Right renal pelvis (tissue), 4 donors: ENCODE measurements at regions not wholly inside any gene's neighbourhood (a gene's known extent, or its start where the extent isn't known, plus 50 kb on each side); places are given as distances from the start of the nearest gene placed in this dataset.
"Not testable (repeated sequence)": the region's sequence is repeated elsewhere in the genome, so short reads cannot be mapped to it uniquely, and the experiment has no call there.

Source experiments
- DNase-seq, 4 donors: peaks; one replicate each; pipeline ENCODE4 v3.0.0-alpha.2; 2013; ENCODE audit warnings: low read depth in 4 of 4, low spot score in 3 of 4, missing footprints in 1 of 4

DNA sequence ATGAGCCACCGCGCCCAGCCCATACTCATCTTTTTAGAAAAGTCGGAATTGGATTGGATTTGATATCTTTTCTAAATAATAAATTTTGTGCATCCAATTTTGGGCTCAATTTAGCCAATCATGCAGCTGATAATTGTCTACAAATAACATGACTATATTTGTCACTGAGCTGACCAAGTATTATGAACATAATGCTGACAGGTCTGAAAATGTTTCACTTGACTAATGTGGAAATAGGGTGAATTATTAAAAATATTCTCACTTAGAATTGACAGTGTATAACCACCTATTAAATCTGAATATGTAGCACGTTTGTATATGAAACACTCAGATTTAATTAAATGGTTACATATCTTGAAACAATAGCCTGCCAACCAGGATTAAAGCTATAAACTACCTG, 657.2 kb upstream of the FSHR start:
- no peak for DNase-seq

DNA sequence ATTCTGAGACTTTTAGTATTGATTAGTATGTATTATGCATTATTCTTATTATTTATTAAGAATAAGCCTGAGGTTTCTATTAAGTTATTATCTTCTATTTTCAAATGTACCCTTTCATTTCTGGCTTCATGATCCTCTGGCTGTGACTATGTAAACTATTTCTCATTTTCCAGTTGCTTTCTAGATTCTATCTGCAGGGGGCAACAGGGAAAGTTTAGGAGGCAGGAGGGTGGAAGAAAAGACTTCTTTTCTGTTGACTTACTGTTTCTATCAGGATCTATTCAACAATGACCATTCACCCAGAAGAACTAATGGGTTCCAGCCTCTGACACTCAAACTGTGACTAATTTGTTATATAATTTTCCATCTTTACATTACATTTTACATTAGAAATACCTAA, 653.4 kb upstream of the FSHR start:
- DNase-seq = no peak

DNA sequence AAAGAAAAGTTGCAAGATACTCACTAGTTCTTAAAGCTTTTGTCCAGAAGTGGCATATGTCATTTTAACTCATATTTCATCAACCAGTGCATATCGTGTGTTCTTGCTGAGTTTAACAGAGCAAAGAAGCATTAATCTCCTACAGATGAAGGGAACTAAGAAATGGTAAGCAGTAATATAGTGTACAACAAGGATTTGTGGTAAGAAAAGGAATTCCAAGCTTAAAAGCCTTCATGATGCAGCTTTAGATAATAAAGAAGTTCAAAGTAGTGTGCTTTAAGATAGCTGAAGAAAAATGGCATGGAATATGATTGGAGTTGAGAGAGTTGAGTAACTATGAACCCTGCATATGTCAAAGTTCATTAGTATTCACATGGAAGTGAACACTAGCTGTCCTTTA, 649.8 kb upstream of the FSHR start:
- DNase-seq = no peak

DNA sequence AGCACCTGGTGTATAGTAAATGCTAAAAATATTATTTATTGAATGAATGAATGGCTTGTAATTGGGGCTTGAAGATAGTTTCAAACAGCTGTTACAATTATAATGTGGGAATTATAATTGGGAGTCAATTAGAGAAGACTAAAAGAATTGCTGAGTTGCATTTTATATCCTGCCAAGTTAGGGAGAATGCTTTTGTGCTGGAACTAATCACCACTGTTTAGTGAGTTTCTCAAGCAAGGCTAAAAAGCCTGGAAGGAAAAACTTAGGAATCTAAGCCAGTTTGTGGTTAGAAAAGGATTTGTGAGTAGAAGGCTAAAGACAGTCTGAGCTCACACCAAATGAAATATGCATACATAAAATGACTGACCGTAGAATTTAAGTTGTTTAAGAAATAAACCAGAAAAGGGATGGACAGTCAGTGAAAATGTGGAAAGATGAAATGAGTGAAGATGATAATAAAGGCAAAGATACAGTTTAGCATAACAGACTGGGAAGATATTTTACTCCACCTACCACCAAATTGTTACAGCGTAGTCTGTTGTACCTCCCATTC, 647.7 kb upstream of the FSHR start:
- no peak for DNase-seq

DNA sequence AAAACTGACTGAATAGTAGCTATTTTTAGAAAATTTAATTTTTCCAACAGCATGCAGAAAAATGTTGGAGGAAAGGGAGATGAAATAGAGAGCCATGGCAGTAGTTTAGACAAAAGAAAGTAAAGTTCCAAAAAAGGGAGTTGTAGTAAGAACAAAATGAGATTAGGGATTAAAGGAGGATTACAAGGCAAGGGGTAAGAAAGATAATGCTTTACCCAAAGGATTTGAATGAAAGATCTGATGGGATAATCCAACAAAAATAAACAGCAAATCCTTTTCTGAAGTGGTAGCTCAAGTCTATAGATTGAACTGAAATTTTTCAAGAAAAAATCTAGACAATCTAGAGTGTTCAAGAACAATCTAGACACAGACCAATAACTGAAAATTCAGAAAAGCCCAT, 644.3 kb upstream of the FSHR start:
- DNase-seq = no peak

DNA sequence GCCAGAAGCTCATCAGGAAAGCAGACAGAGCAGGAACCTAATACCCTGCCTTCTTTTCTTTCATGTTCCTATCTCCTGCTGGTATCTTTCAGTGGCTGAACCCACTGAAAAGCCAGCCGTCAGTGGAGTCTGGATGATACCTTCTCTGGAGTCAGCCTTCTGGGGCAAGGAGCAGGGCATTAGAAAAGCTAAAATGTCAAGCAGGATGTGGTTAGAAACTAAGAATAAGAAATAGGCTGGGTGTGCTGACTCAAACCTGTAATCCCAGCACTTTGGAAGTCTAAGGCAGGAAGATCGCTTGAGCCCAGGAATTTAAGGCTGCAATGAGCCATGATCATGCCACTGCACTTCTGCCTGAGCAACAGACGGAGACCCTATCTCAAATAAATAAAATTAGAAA, 642.0 kb upstream of the FSHR start:
- no peak for DNase-seq

DNA sequence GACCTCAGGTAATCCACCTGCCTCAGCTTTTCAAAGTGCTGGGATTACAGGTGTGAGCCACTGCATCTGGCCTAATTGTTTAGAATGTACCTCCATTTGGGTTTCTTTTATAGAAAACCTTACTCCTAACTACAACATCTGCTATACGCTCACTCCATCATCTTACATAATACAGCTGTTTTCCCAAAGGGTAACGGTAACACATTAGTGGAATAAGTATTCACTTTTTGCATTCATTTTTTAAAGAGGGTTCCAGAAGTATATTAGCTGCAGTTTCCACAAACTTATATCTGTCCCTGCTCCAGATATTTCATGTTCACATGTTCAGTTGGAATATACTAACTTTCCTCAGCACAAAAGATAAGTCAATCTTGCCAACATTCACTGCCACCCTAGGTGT, 640.1 kb upstream of the FSHR start:
- DNase-seq = no peak

DNA sequence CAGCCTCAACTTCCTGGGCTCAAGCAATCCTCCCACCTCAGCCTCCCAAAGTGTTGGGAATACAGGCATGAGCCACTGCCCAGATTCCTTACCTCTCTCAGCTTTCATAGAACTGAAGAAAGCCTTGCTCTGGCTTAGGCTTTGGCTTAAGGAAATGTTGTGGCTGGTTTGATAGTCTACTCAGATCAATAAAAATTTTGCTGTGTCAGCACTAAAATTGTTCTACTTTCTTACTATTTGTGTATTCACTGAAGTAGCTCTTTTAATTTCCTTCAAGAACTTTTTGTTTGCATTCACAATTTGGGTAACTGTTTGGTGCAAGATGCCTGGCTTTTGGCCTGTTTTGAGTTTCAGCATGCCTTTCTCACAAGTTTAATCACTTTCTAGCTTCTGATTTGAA, 634.0 kb upstream of the FSHR start:
- no peak for DNase-seq

DNA sequence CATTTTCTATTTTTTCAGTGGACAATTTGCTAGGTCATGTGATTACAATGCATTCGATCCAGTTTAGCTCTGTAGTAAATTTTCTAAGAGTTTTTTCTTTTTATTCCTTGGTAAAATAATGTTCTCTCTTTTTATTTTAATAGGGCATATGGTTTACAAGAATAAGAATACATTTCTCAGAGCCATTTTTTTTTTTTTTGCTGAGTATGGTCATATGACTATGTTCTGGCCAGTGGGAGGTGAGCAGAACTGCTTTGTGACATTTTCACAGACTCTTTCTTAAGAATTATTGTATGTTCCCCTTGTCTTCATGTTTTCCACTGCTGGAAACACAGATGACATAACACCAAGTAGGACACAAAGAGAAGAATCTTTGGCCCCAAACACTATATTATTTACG, 626.6 kb upstream of the FSHR start:
- no peak for DNase-seq

DNA sequence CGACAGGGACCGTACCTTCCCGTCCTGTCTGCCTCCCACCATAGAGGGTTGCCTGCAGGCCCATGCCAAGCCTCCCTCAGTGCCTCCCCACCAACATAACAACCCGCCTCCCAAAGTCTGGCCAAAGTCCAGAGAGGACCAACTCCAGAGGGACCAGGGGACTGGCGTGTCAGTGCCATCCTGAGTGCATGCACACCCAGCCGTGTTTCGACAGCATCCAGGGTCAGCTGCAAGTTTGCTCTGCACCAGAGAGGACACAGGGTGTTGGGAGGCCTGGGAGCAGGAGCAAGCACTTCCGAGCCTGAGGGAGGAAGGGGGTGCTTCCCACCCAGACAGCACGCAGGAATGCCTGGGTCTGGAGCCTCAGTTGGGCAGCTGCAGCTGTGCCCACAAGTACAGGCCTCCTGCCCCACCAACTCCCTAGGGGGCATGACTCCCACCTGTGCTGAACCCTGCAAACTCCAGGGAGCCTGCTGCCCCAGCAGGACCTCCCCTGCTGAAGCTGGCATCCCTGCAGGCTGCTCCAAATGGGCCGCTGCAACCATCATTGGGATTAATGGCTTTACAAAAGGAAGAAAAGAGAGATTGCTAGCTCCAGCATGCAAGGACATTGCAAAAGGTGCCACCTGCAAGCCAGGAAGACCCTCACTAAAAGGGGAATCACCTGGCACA, 618.1 kb upstream of the FSHR start:
- DNase-seq = no peak

DNA sequence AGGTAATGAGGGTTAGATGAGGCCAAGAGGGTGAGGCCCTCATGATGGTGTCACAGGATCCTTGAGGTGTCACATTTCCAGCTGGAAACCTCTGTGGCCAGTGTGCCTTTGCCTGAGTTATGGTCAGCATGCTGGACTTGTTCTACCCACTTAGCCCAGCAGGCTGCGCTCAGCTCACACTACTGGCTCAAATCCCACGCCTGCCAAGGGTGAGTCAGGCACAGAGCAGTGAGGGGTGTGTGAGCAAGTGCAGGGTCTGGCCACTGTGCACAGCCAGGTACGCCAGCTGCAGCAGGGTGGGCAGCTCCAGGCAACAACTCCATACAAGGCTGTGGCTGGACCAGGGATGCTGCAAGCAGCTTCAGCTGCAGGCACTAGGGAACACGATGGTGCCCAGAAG, 616.6 kb upstream of the FSHR start:
- peak; percentile 1 to 12 (median 3) for DNase-seq

DNA sequence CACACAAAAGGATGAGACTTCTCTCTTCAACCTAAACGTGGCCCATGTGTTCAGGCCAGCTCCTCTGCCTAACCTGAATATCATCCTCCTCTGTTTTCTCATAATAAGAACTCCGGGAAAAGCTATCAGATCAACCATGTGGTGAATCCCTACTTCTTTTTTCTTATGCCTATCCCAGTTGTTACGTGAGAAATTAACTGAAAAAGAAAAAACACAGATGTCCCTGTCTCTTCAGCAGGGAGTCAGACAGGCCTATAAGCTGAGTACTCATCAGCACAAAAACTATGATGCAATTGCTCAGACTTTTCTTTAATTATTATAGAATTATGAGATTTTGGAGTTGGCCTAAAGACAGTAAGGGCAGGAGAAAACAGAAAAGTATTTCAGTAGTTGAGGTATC, 613.0 kb upstream of the FSHR start:
- DNase-seq = no peak

DNA sequence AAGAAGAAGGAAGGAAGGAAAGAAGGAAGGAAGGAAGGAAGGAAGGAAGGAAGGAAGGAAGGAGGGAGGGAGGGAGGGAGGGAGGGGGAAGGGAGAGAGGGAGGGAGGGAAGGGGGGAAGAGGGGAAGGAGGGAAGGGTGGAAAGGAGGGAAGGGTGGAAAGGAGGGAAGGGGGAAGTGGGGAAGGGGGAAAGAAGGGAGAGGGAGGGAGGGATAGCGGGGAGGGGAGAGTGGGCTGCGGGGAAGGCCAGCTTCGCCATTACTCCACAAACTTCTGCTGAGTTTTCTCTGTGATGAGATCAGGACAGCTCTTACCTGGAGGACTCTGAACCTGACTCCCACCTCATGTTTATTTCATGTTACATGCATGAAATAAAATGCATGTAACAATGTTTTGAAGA, 601.5 kb upstream of the FSHR start:
- no peak for DNase-seq

DNA sequence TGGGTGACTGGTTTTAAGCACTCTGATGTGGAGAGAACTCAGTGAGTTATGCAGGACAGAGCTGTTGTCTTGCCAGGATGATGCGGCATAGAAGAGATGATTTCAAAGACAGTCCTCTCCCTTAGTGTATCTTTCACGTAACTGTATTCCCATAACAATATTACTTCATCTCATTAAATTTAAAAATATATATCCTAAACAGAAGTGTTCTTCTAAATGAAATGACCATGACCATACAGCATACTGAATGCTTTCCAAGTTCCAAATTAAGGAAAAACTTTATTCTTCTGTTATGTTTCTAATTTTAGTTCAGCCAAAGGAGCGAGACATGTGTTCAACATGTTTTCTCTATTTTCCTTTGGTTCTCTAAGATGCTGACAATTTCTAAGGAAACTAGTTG, 600.1 kb upstream of the FSHR start:
- DNase-seq = no peak

DNA sequence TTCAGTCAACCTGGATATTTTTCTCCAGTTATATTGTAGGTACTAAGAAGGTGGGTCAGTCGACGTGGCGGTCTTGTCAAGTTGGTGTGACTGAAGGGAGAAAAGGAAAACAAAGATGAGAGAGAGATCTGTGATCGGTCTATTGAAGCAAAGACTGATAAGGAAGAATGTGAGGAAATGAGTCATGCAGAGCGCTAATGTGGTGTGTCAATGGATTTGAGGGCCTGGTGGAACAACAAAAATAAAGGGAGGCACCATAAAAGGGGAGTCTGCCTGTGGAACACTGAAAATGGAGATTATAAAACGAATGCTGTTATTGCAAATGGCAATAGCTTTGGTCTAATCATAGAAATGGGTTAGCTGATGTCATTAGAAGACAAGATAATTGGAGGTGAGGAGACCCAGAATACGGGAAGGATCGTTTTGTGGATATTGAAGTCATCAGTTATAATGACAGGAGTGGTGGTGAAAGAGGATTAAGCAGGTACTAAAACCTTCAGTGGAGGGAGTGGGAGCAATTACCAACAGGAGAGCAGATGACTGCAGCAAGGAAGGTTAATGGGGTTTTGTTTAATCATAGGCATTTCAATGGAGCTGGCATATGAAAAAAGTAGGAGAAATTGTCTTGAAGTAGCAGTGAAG, 599.1 kb upstream of the FSHR start:
- no peak for DNase-seq

DNA sequence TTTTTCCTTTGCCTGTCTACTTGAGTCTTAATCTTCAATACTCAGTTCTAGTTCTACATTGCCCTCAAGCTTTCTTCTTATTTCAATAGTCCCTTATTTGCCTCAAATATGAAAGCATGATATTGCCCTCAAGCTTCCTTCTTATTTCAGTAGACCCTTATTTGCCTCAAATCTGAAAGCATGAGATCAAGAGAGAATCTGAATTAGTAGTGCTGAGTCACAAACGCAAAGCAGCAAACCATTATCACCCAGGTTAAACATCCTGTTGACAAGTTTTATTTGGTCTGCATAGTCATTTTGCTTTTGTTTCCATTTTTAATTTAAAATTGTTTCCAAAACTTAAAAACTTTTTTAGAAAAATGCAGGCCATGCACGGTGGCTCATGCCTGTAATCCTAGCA, 583.3 kb upstream of the FSHR start:
- DNase-seq = no peak

DNA sequence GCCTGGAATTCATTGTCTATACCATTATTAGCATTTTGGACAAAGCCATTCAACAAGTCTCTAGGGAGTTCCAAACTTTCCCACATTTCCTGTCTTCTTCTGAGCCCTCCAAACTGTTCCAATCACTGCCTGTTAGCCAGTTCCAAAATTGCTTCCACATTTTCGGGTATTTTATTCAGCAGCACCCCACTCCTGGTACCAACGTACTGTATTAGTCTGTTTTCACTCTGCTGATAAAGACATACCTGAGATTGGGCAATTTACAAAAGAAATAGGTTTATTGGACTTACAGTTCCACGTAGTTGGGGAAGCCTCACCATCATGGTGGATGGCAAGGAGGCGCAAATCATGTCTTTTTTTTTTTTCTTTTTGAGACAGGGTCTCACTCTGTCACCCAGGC, 578.6 kb upstream of the FSHR start:
- DNase-seq = not testable (repeated sequence)

DNA sequence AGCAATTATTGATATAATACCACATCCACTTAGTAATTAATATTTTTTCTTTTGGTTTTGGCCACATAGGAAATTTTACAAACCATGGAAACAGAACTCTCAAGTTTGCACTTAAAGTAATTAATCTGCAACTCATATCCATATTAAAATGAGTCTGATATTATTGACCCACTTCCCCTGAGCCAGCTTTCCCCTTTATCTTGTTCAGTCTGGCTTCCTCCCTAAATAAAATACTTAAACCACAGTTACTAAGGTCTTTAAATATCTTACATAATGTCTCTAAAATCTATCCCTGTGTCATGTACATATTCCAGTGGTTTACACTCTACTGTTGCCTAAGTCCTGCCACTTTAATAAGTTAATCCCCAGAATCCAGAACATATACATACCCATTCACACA, 564.9 kb upstream of the FSHR start:
- DNase-seq = no peak

DNA sequence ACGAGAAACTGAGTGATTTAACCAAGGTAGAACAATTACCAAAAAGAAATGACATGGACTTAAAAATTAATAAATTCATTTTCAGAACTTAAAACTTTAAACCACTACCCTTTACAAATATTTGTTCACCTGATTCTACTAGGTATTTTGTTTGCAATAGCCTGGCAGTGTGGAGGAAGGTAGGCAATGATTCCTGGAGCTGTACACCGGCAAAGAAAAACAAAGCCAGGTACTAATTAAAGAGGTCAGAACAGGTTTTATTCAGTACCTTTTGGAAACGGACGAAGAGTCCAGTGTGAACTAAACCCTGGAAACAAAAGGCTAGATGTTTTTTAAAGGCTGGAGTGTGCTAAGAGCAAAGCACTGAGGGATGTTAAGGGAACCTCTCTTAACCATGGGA, 561.3 kb upstream of the FSHR start:
- no peak for DNase-seq

DNA sequence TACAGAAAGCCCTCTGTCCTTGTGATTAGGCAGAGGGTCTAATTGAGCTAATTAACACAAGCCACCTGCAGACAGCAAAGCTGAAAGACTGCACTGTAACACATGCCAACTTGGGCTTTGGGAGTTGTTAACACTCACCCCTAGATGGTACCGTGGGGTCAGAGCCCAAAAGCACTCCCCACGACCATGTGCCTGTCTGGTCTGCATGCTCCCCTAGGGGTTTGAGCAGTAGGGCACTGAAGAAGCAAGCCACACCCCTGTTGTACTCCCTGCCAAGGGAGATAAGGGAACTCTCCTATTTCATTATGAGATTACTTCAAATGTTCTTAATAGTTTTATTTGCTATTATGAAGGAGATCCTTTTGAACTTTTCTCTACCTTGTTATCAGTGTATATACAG, 560.1 kb upstream of the FSHR start:
- no peak for DNase-seq

DNA sequence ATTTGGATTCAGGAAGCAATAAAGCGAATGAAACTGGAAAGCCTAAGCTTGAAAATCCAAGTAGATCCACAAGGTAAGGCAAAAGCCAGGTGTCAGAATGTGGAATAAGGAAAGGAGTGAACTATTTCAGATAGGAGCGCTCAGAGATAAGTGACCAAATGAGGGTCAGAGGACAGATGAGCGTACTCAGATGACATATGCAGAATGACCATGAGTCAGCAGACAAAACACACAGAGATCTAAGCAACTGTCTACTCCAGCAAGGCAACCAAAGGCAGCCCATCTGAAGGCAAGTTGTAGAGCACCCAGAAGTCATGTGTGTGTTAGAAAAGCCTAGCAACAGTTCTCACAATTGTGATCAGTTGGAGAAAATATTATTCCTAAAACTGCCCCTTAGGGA, 548.4 kb upstream of the FSHR start:
- no peak for DNase-seq

DNA sequence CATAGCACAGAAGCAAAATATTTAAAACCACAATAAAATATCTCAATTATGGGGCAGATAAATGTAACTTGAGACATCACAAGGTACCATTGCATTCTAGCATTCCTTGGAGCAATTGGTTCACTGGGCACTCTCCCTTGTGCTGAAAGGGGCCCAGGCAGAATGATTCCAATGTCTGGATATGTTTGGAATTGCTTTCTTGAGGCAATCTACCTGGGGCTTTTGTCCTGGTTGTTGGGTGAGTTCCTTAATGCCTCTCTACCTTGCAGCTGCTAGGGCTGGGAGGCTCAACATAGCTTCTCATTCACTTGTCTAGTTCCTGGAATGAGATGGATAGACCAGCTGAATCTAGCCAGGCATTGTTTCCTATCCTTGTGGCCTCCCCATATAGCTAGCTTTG, 539.6 kb upstream of the FSHR start:
- no peak for DNase-seq

DNA sequence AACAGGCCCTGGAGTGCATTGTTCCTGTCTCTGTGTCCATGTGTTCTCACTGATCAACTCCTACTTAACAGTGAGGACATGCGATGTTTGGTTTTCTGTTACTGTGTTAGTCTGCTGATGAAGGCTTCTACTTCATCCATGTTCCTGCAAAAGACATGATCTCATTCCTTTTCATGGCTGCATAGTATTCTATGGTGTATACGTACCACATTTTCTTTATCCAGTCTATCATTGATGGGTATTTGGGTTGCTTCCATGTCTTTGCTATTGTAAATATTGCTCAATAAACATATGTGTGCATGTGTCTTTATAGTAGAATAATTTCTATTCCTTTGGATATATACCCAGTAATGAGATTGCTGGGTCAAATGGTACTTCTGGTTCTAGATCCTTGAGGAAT, 537.7 kb upstream of the FSHR start:
- not testable (repeated sequence) for DNase-seq
